PC-3 (cell line): ENCODE measurements at regions not wholly inside any gene's neighbourhood (a gene's known extent, or its start where the extent isn't known, plus 50 kb on each side); places are given as distances from the start of the nearest gene placed in this dataset.

ENCODE experiments used
- ATAC-seq: fragments of 200-7000 bp; cut with Tn5 transposase; 2 replicates; pipeline ENCODE4 v1.9.1; 2020; ENCODE audit warnings: mild to moderate bottlenecking, moderate library complexity
- BruUV-seq: library from RNA; stranded (reverse); fragments of 400-500 nt; replicated peaks from 2 replicates; lab custom pipeline; 2021; lab: Mats Ljungman, UMichigan
- CTCF ChIA-PET: fragments of 300-600 bp; sonication (Branson Sonifier 250); formaldehyde crosslinking; loops from one replicate; lab custom pipeline; 2022; ENCODE audit warnings: antibody characterized with exemption; lab: Charles Lee
- POLR2A ChIA-PET: fragments of 300-600 bp; sonication (Branson Sonifier 250); formaldehyde crosslinking; loops from one replicate; lab custom pipeline; 2022; ENCODE audit warnings: antibody characterized with exemption; ENCODE audit not compliant: unreplicated experiment; lab: Charles Lee
- DNase-seq: peaks from one replicate; pipeline ENCODE4 v3.0.0-alpha.2; 2015
- H2AFZ ChIP-seq: fragments of 300-600 bp; sonication (generic); 2 replicates; pipeline ENCODE4 v1.6.0; 2016; ENCODE audit warnings: antibody characterized with exemption, low read length
- H3F3A ChIP-seq: fragments of 300-600 bp; sonication (generic); one replicate; pipeline ENCODE4 v1.6.0; 2017; ENCODE audit warnings: antibody characterized with exemption, low read length, control low read depth, mild to moderate bottlenecking; ENCODE audit not compliant: unreplicated experiment
- H3K27ac ChIP-seq: fragments of 300-600 bp; sonication (generic); 2 replicates; pipeline ENCODE4 v1.5.1; 2016; ENCODE audit warnings: mild to moderate bottlenecking, low read length
- H3K27me3 ChIP-seq: fragments of 300-600 bp; sonication (generic); 2 replicates; pipeline ENCODE4 v1.6.1; 2016; ENCODE audit warnings: low read length, mixed read lengths
- H3K36me3 ChIP-seq: fragments of 300-600 bp; sonication (generic); 2 replicates; pipeline ENCODE4 v1.6.1; 2016; ENCODE audit warnings: low read depth, mixed run types, low read length, mixed read lengths
- H3K4me1 ChIP-seq: fragments of 300-600 bp; sonication (generic); 2 replicates; pipeline ENCODE4 v1.5.1; 2016; ENCODE audit warnings: low read length; ENCODE audit not compliant: insufficient read depth
- H3K4me2 ChIP-seq: fragments of 300-600 bp; sonication (generic); 2 replicates; pipeline ENCODE4 v1.6.0; 2016; ENCODE audit warnings: low read length
- H3K4me3 ChIP-seq: fragments of 300-600 bp; sonication (generic); 2 replicates; pipeline ENCODE4 v1.5.1; 2016; ENCODE audit warnings: mild to moderate bottlenecking, low read length, mixed read lengths
- H3K79me2 ChIP-seq: fragments of 300-600 bp; sonication (generic); 2 replicates; pipeline ENCODE4 v1.6.1; 2017; ENCODE audit warnings: low read length, mixed read lengths
- H3K9ac ChIP-seq: fragments of 300-600 bp; sonication (generic); 2 replicates; pipeline ENCODE4 v1.6.0; 2016; ENCODE audit warnings: mild to moderate bottlenecking, low read length
- H3K9me2 ChIP-seq: fragments of 300-600 bp; sonication (generic); replicated peaks from 2 replicates; pipeline ENCODE4 v1.6.1; 2016; ENCODE audit warnings: mixed run types, low read length, mixed read lengths
- H3K9me3 ChIP-seq: fragments of 300-600 bp; sonication (generic); 2 replicates; pipeline ENCODE4 v1.6.1; 2016; ENCODE audit warnings: low read length, mixed read lengths
- H4K20me1 ChIP-seq: fragments of 300-600 bp; sonication (generic); 2 replicates; pipeline ENCODE4 v1.6.1; 2016; ENCODE audit warnings: low read length, mixed read lengths
- CTCF ChIP-seq: fragments of 300-600 bp; sonication (generic); conservative IDR thresholded peaks from 2 replicates; pipeline ENCODE4 v1.5.1; 2017; ENCODE audit warnings: antibody characterized with exemption, low read depth, mild to moderate bottlenecking, low read length
- EZH2 ChIP-seq: fragments of 300-600 bp; sonication (generic); IDR thresholded peaks from one replicate; pipeline ENCODE4 v1.6.1; 2017; ENCODE audit warnings: antibody characterized with exemption, mild to moderate bottlenecking, low read length; ENCODE audit not compliant: unreplicated experiment
- EZH2phosphoT487 ChIP-seq: fragments of 300-600 bp; sonication (generic); IDR thresholded peaks from 2 replicates; pipeline ENCODE4 v1.6.1; 2018; ENCODE audit warnings: mild to moderate bottlenecking, antibody characterized with exemption, low read length, borderline replicate concordance
- intact Hi-C: fragments of 100-400 bp; cut with micrococcal nuclease; formaldehyde crosslinking; loops from 2 replicates; pipeline ENCODE4 v1.9.0; 2023

- ATAC-seq (no peak), DNase-seq (no peak)
- H3K79me2 ChIP-seq: no peaks in the 10 kb centered on the region
- no peaks in the 10 kb centered on the region for H3K9me3 ChIP-seq
- H2AFZ ChIP-seq: no peak overlapping the region
- no TSS peak for BruUV-seq
- H3K4me3 ChIP-seq: no peak overlapping the region
- no peaks in the 10 kb centered on the region for H3K36me3 ChIP-seq
- intact Hi-C loops: no loop called here
- no peak overlapping the region for H3K9ac ChIP-seq
- no peaks in the 10 kb centered on the region for H3K9me2 ChIP-seq
- ChIA-PET CTCF (no interaction called here), POLR2A (no interaction called here)
- no peak for TF ChIP-seq EZH2
- TF ChIP-seq CTCF: no peak
- no peak for TF ChIP-seq EZH2phosphoT487
- no peak overlapping the region for H3K27ac ChIP-seq
- H3K4me1 ChIP-seq: peaks cover 15% of the 10 kb centered on the region
- no peak overlapping the region for H3K4me2 ChIP-seq
- H3F3A ChIP-seq: no peaks in the 10 kb centered on the region
- H4K20me1 ChIP-seq: no peaks in the 10 kb centered on the region
- H3K27me3 ChIP-seq: no peaks in the 10 kb centered on the region
Observed at GRCh38 chr11:45035413-45035812, 84.7 kb upstream of the TP53I11 start.

- Histone ChIP-seq H3F3A (no peaks in the 10 kb centered on the region), H3K9me3 (no peaks in the 10 kb centered on the region), H2AFZ (no peak overlapping the region), H4K20me1 (no peaks in the 10 kb centered on the region), H3K27ac (no peak overlapping the region), H3K27me3 (no peaks in the 10 kb centered on the region), H3K4me3 (no peak overlapping the region), H3K4me2 (no peak overlapping the region), H3K79me2 (no peaks in the 10 kb centered on the region), H3K9ac (no peak overlapping the region), H3K36me3 (no peaks in the 10 kb centered on the region), H3K9me2 (no peaks in the 10 kb centered on the region), H3K4me1 (peaks cover 15% of the 10 kb centered on the region)
- ChIA-PET CTCF (no interaction called here), POLR2A (no interaction called here)
- ATAC-seq (no peak), DNase-seq (no peak)
- intact Hi-C loops: no loop called here
- BruUV-seq: no TSS peak
- TF ChIP-seq EZH2 (no peak), EZH2phosphoT487 (no peak), CTCF (no peak)
Observed at GRCh38 chr11:45036010-45036409, 85.3 kb upstream of the TP53I11 start.

- CTCF ChIA-PET: no interaction called here
- DNase-seq (no peak), ATAC-seq (no peak)
- no peak overlapping the region for H3K4me2 ChIP-seq
- no peaks in the 10 kb centered on the region for H3K9me3 ChIP-seq
- H2AFZ ChIP-seq: no peak overlapping the region
- no peaks in the 10 kb centered on the region for H3K79me2 ChIP-seq
- H3K27ac ChIP-seq: no peak overlapping the region
- intact Hi-C loops: no loop called here
- TF ChIP-seq EZH2 (no peak), EZH2phosphoT487 (no peak), CTCF (no peak)
- H3K4me1 ChIP-seq: peaks cover 15% of the 10 kb centered on the region
- H3K4me3 ChIP-seq: no peak overlapping the region
- no peaks in the 10 kb centered on the region for H3F3A ChIP-seq
- H3K36me3 ChIP-seq: no peaks in the 10 kb centered on the region
- H3K9ac ChIP-seq: no peak overlapping the region
- no peaks in the 10 kb centered on the region for H3K9me2 ChIP-seq
- POLR2A ChIA-PET: no interaction called here
- no peaks in the 10 kb centered on the region for H4K20me1 ChIP-seq
- no peaks in the 10 kb centered on the region for H3K27me3 ChIP-seq
- BruUV-seq: no TSS peak
Observed at GRCh38 chr11:45036733-45037132, 86.0 kb upstream of the TP53I11 start.
